ENCODE measurements at regions not wholly inside any gene's neighbourhood (a gene's known extent, or its start where the extent isn't known, plus 50 kb on each side); places are given as distances from the start of the nearest gene placed in this dataset.

GRCh38 chr12:30866256-30866655 is 60.3 kb upstream of the TSPAN11 start:
- TF ChIP-seq POLR2A (IDR thresholded peaks at IDR 0.05): no peak
- TF ChIP-seq, protein P1, sequence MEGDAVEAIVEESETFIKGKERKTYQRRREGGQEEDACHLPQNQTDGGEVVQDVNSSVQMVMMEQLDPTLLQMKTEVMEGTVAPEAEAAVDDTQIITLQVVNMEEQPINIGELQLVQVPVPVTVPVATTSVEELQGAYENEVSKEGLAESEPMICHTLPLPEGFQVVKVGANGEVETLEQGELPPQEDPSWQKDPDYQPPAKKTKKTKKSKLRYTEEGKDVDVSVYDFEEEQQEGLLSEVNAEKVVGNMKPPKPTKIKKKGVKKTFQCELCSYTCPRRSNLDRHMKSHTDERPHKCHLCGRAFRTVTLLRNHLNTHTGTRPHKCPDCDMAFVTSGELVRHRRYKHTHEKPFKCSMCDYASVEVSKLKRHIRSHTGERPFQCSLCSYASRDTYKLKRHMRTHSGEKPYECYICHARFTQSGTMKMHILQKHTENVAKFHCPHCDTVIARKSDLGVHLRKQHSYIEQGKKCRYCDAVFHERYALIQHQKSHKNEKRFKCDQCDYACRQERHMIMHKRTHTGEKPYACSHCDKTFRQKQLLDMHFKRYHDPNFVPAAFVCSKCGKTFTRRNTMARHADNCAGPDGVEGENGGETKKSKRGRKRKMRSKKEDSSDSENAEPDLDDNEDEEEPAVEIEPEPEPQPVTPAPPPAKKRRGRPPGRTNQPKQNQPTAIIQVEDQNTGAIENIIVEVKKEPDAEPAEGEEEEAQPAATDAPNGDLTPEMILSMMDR (IDR thresholded peaks at IDR 0.05 in 4 of 5, conservative IDR thresholded peaks at IDR 0.05 in 1 of 5): no peak
